Pancreas (tissue), 10 donors: ENCODE measurements at regions not wholly inside any gene's neighbourhood (a gene's known extent, or its start where the extent isn't known, plus 50 kb on each side); places are given as distances from the start of the nearest gene placed in this dataset.
A peak's percentile ranks its signal among the peaks of the same experiment; 100 is the strongest.

Experiments
- ATAC-seq, 4 donors: fragments of 200-7000 bp; cut with Tn5 transposase; one replicate each; pipeline versions ENCODE4 v1.8.0 to v1.9.1; 2020; ENCODE audit warnings: mild to moderate bottlenecking in 4 of 4, moderate library complexity in 4 of 4
- DNase-seq, 6 donors: peaks; one replicate each; pipeline ENCODE4 v3.0.0-alpha.2; 2020
- FAIRE-seq: peaks from 2 replicates; lab custom pipeline; 2012; peaks lifted over from hg19 to GRCh38; lab: Jason Lieb, UNC
- H3K27ac ChIP-seq, 4 donors: fragments of 200-600 bp; sonication (generic); 1 replicate in 3 of 4; 2 replicates in 1 of 4; pipeline versions ENCODE4 v1.5.0 to v1.8.0; 2020
- H3K27me3 ChIP-seq, 4 donors: fragments of 200-600 bp; one replicate each; pipeline ENCODE4 v1.8.0; 2021
- H3K36me3 ChIP-seq, 3 donors: fragments of 200-600 bp; sonication (generic) in 1 of 3; one replicate each; pipeline versions ENCODE4 v1.5.0 to v1.8.0; 2020 to 2021
- H3K4me1 ChIP-seq, 3 donors: fragments of 200-600 bp; one replicate each; pipeline ENCODE4 v1.8.0; 2021
- H3K4me3 ChIP-seq, 4 donors: fragments of 200-600 bp; sonication (generic) in 2 of 4; one replicate each; pipeline versions ENCODE4 v1.5.0 to v1.8.0; 2020 to 2021
- H3K9me3 ChIP-seq, 4 donors: fragments of 200-600 bp; one replicate each; pipeline ENCODE4 v1.8.0; 2021
- CTCF ChIP-seq, 4 donors: fragments of 200-600 bp; sonication (generic) in 3 of 4; IDR thresholded peaks; one replicate each; pipeline versions ENCODE4 v1.5.0 to v1.8.0; 2021; ENCODE audit warnings: antibody characterized with exemption in 4 of 4
- WGBS, 2 donors: extraction: QIAGEN DNeasy Blood & Tissue Kit; methylation state at CpG; one replicate each; pipeline ENCODE4 v1.1.7; 2013; 5-methylcytosine and 5-hydroxymethylcytosine counted together
- intact Hi-C, 3 donors: fragments of 100-400 bp; cut with DNase I; formaldehyde crosslinking; loops; one replicate each; pipeline versions ENCODE4 v1.11.1 to v1.14.2; 2022
- donor health status: healthy with polysubstance abuse.
- donor health status: DM: no; HTN: no; CAD: no; lungs with moderate emphysema.
- donor health status: DM: no; HTN: no; CAD: no.
- donor health status: control.
- donor health status: control.
- donor health status: Bipolar disorder and iron deficiency.
- donor health status: DM: yes; HTN: yes; CAD: no.
- donor health status: DM: no; HTN: no; CAD: no.
- donor health status: DM: no; HTN: no; CAD: no.
- donor health status: DM: yes; HTN: yes; CAD: no.

- FAIRE-seq (no peak), DNase-seq (no peak), ATAC-seq (peak in 3 of 4 donors; percentile 15 to 30 (median 20))
- Histone ChIP-seq H3K4me3 (no peak overlapping the region), H3K27ac (peak overlapping the region; percentile 24 to 73 (median 44)), H3K27me3 (no peaks in the 10 kb centered on the region), H3K9me3 (no peaks in the 10 kb centered on the region), H3K4me1 (peaks cover 0 to 19% (median 5%) of the 10 kb centered on the region in 3 donors), H3K36me3 (no peaks in the 10 kb centered on the region)
- intact Hi-C loops = no loop called here
- no peak for TF ChIP-seq CTCF (IDR thresholded peaks at IDR 0.05)
- 73 to 79% methylated on average over 6 of the region's 6 CpGs for whole genome bisulfite sequencing, 2 donors
Measured at GRCh38 chr11:45089676-45090499, 56.6 kb upstream of the PRDM11 start.

GRCh38 chr11:45090607-45091006, 55.8 kb upstream of the PRDM11 start:
- no peak overlapping the region for H3K27ac ChIP-seq
- no peaks in the 10 kb centered on the region for H3K27me3 ChIP-seq
- FAIRE-seq = no peak
- TF ChIP-seq CTCF (IDR thresholded peaks at IDR 0.05) = no peak
- 67 to 75% methylated on average over 3 of the region's 3 CpGs for WGBS, 2 donors
- H3K9me3 ChIP-seq = no peaks in the 10 kb centered on the region
- no peak for ATAC-seq
- no peak overlapping the region for H3K4me3 ChIP-seq
- no peaks in the 10 kb centered on the region for H3K36me3 ChIP-seq
- intact Hi-C loops = no loop called here
- peaks cover 0 to 19% (median 5%) of the 10 kb centered on the region in 3 donors for H3K4me1 ChIP-seq
- no peak for DNase-seq

- intact Hi-C loops = no loop called here
- H3K4me1 ChIP-seq = peaks cover 0 to 19% (median 5%) of the 10 kb centered on the region in 3 donors
- TF ChIP-seq CTCF (IDR thresholded peaks at IDR 0.05) = no peak
- H3K9me3 ChIP-seq = no peaks in the 10 kb centered on the region
- 59 to 65% methylated on average over 11 of the region's 11 CpGs for WGBS, 2 donors
- DNase-seq = no peak
- no peak for FAIRE-seq
- H3K27ac ChIP-seq = peak overlapping the region in 1 of 4 donors; percentile 17
- no peak overlapping the region for H3K4me3 ChIP-seq
- H3K27me3 ChIP-seq = no peaks in the 10 kb centered on the region
- no peak for ATAC-seq
- H3K36me3 ChIP-seq = no peaks in the 10 kb centered on the region
Measured at GRCh38 chr11:45091563-45092403, 54.7 kb upstream of the PRDM11 start.

- Histone ChIP-seq H3K27me3 (no peaks in the 10 kb centered on the region), H3K9me3 (no peaks in the 10 kb centered on the region), H3K4me3 (no peak overlapping the region), H3K36me3 (no peaks in the 10 kb centered on the region), H3K27ac (no peak overlapping the region), H3K4me1 (peaks cover 0 to 19% (median 5%) of the 10 kb centered on the region in 3 donors)
- no peak for FAIRE-seq
- WGBS, 2 donors = 85 to 91% methylated on average over 5 of the region's 5 CpGs
- no peak for TF ChIP-seq CTCF (IDR thresholded peaks at IDR 0.05)
- intact Hi-C loops = no loop called here
- DNase-seq = no peak
- ATAC-seq = no peak
Measured at GRCh38 chr11:45092404-45092785, 54.0 kb upstream of the PRDM11 start.
